Mucosa of descending colon (tissue), 3 donors: ENCODE measurements at regions not wholly inside any gene's neighbourhood (a gene's known extent, or its start where the extent isn't known, plus 50 kb on each side); places are given as distances from the start of the nearest gene placed in this dataset.

Source experiments
- ATAC-seq: fragments of 200-7000 bp; cut with Tn5 transposase; one replicate; pipeline ENCODE4 v1.9.1; 2020; ENCODE audit warnings: mild to moderate bottlenecking, moderate library complexity
- DNase-seq, 3 donors: peaks; one replicate each; pipeline ENCODE4 v3.0.0-alpha.2; 2020
- H3K36me3 ChIP-seq: fragments of 200-600 bp; one replicate; pipeline ENCODE4 v1.8.0; 2021; ENCODE audit warnings: low read depth, mild to moderate bottlenecking
- H3K4me1 ChIP-seq: fragments of 200-600 bp; one replicate; pipeline ENCODE4 v1.8.0; 2021; ENCODE audit warnings: low read depth, mild to moderate bottlenecking
- H3K4me3 ChIP-seq: fragments of 200-600 bp; one replicate; pipeline ENCODE4 v1.8.0; 2021; ENCODE audit warnings: mild to moderate bottlenecking
- H3K9me3 ChIP-seq: fragments of 200-600 bp; one replicate; pipeline ENCODE4 v1.8.0; 2021; ENCODE audit warnings: mild to moderate bottlenecking
- CTCF ChIP-seq: fragments of 200-600 bp; IDR thresholded peaks from one replicate; pipeline ENCODE4 v1.8.0; 2022; ENCODE audit warnings: antibody characterized with exemption, mild to moderate bottlenecking
- intact Hi-C, 2 donors: fragments of 100-400 bp; cut with DNase I in 1 of 2; cut with micrococcal nuclease in 1 of 2; formaldehyde crosslinking; loops; one replicate each; pipeline versions ENCODE4 v1.11.0 to v1.11.1; 2022; cut with DNase I, micrococcal nuclease
- donor health status: DM: no; HTN: no; CAD: no; lungs with moderate emphysema.
- donor health status: DM: no; HTN: no; CAD: no.
- donor health status: DM: no; HTN: yes; CAD: no.

GRCh38 chr4:26178854-26179253 lies 142.0 kb upstream of the RBPJ start:
- Histone ChIP-seq H3K9me3 (no peaks in the 10 kb centered on the region), H3K4me1 (peaks cover 6% of the 10 kb centered on the region), H3K4me3 (no peak overlapping the region), H3K36me3 (no peaks in the 10 kb centered on the region)
- DNase-seq (peak in 1 of 3 donors; percentile 23), ATAC-seq (peak; percentile 38)
- no peak for TF ChIP-seq CTCF
- intact Hi-C loops = no loop called here

GRCh38 chr4:26179316-26179760 lies 141.5 kb upstream of the RBPJ start:
- Histone ChIP-seq H3K4me3 (no peak overlapping the region), H3K9me3 (no peaks in the 10 kb centered on the region), H3K4me1 (peaks cover under 1% of the 10 kb centered on the region), H3K36me3 (no peaks in the 10 kb centered on the region)
- ATAC-seq = no peak
- intact Hi-C loops = no loop called here
- no peak for DNase-seq
- no peak for TF ChIP-seq CTCF

- intact Hi-C loops = no loop called here
- ATAC-seq (no peak), DNase-seq (no peak)
- Histone ChIP-seq H3K4me1 (no peaks in the 10 kb centered on the region), H3K36me3 (no peaks in the 10 kb centered on the region), H3K9me3 (no peaks in the 10 kb centered on the region), H3K4me3 (no peak overlapping the region)
- TF ChIP-seq CTCF = no peak
Observed at GRCh38 chr4:26181616-26182015, 139.2 kb upstream of the RBPJ start.

GRCh38 chr4:26183017-26183416 lies 137.8 kb upstream of the RBPJ start:
- H3K4me3 ChIP-seq = no peak overlapping the region
- no peak for ATAC-seq
- no peaks in the 10 kb centered on the region for H3K9me3 ChIP-seq
- H3K4me1 ChIP-seq = no peaks in the 10 kb centered on the region
- no peak for DNase-seq
- H3K36me3 ChIP-seq = no peaks in the 10 kb centered on the region
- intact Hi-C loops = no loop called here
- no peak for TF ChIP-seq CTCF

GRCh38 chr4:26185436-26185835 lies 135.4 kb upstream of the RBPJ start:
- Histone ChIP-seq H3K36me3 (no peaks in the 10 kb centered on the region), H3K9me3 (no peaks in the 10 kb centered on the region), H3K4me1 (no peaks in the 10 kb centered on the region), H3K4me3 (no peak overlapping the region)
- TF ChIP-seq CTCF = no peak
- DNase-seq (no peak), ATAC-seq (no peak)
- intact Hi-C loops = no loop called here

- intact Hi-C loops = no loop called here
- Histone ChIP-seq H3K9me3 (no peaks in the 10 kb centered on the region), H3K4me3 (no peak overlapping the region), H3K36me3 (no peaks in the 10 kb centered on the region), H3K4me1 (no peaks in the 10 kb centered on the region)
- no peak for TF ChIP-seq CTCF
- peak; percentile 54 for ATAC-seq
- peak in 1 of 3 donors; percentile 10 for DNase-seq
Observed at GRCh38 chr4:26191353-26191752, 129.5 kb upstream of the RBPJ start.
